Endothelial cell of umbilical vein (primary cell): ENCODE measurements at regions not wholly inside any gene's neighbourhood (a gene's known extent, or its start where the extent isn't known, plus 50 kb on each side); places are given as distances from the start of the nearest gene placed in this dataset.

Experiments used
- CTCF ChIP-seq, 2 donors: IDR thresholded peaks; 1 replicate in 1 of 2; 2 replicates in 1 of 2; pipeline ENCODE4 v1.5.1; 2011; ENCODE audit warnings: low read length in 2 of 2, mild to moderate bottlenecking in 2 of 2, moderate library complexity in 2 of 2, control low read depth in 1 of 2, inconsistent platforms in 1 of 2, low read depth in 1 of 2; ENCODE audit not compliant: insufficient read depth in 1 of 2; ENCODE audit errors: extremely low read depth in 1 of 2
- JUN ChIP-seq: IDR thresholded peaks from 2 replicates; pipeline ENCODE4 v1.6.1; 2011; ENCODE audit warnings: borderline replicate concordance, low read depth; ENCODE audit not compliant: insufficient read length, insufficient read depth
- POLR2A ChIP-seq: IDR thresholded peaks from 2 replicates; pipeline ENCODE4 v1.6.1; 2012; ENCODE audit warnings: low read depth, mild to moderate bottlenecking, control low read depth, low read length

DNA sequence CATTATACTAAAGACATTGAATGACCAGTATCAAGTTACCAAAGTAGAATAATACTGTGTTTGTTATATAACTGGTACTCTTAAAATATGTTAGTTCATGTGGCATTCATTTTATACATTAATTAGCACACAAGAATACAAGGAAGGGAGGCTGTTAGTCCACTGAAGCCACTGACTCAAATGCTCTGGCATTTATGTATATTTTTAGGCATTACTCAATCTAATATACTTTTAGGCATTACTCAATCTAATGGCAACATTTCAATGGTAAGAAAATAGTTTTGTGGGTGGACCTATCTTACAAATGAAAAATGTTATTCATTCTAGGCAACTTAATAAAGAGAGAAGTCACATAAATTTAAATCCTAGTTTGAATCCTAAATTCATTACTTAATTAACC is 874.4 kb upstream of the USP15 start:
- TF ChIP-seq CTCF (IDR thresholded peaks at IDR 0.05; ENCODE audit: extremely low read depth in 1 of 2, insufficient read depth in 1 of 2, low read depth in 1 of 2, low read length in 2 of 2) = no peak
- no peak for TF ChIP-seq POLR2A
- TF ChIP-seq JUN = no peak
